ENCODE measurements at regions not wholly inside any gene's neighbourhood (a gene's known extent, or its start where the extent isn't known, plus 50 kb on each side); places are given as distances from the start of the nearest gene placed in this dataset.
"Not testable (repeated sequence)": the region's sequence is repeated elsewhere in the genome, so short reads cannot be mapped to it uniquely, and the experiment has no call there.

GRCh38 chr5:84961193-84961592 is 576.5 kb upstream of the EDIL3 start:
- 88 to 92% methylated on average over 8 to 9 of the region's 9 CpGs for WGBS, 2 donors
- no peak for DNase-seq (ENCODE audit: low spot score in 2 of 2)
- intact Hi-C loops (cut with DNase I; ENCODE audit: low total_unique reads): no loop called here
- no peak overlapping the region for H3K4me3 ChIP-seq (ENCODE audit: low read depth, poor library complexity, severe bottlenecking)
- TF ChIP-seq POLR2A (IDR thresholded peaks at IDR 0.05): no peak
- no peak for TF ChIP-seq CTCF (IDR thresholded peaks at IDR 0.05)

GRCh38 chr5:84961903-84962302 is 577.2 kb upstream of the EDIL3 start:
- no peak for DNase-seq (ENCODE audit: low spot score in 2 of 2)
- intact Hi-C loops (cut with DNase I; ENCODE audit: low total_unique reads): no loop called here
- no peak for TF ChIP-seq CTCF (IDR thresholded peaks at IDR 0.05)
- no peak for TF ChIP-seq POLR2A (IDR thresholded peaks at IDR 0.05)

GRCh38 chr5:84983093-84983492 is 598.4 kb upstream of the EDIL3 start:
- WGBS, 2 donors: 50 to 75% methylated on average over 2 of the region's 2 CpGs
- intact Hi-C loops (cut with DNase I; ENCODE audit: low total_unique reads): no loop called here
- H3K4me3 ChIP-seq (ENCODE audit: low read depth, poor library complexity, severe bottlenecking): no peak overlapping the region
- TF ChIP-seq CTCF (IDR thresholded peaks at IDR 0.05): no peak
- no peak for TF ChIP-seq POLR2A (IDR thresholded peaks at IDR 0.05)
- no peak for DNase-seq (ENCODE audit: low spot score in 2 of 2)

More at GRCh38 chr5:84961903-84962302, 577.2 kb upstream of the EDIL3 start:
- WGBS, 2 donors: 60 to 67% methylated on average over 2 of the region's 3 CpGs
- no peak overlapping the region for H3K4me3 ChIP-seq (ENCODE audit: low read depth, poor library complexity, severe bottlenecking)

- intact Hi-C loops (cut with DNase I; ENCODE audit: low total_unique reads): no loop called here
- WGBS, 2 donors: 37 to 55% methylated on average over 3 of the region's 3 CpGs
- DNase-seq (ENCODE audit: low spot score in 2 of 2): no peak
- H3K4me3 ChIP-seq (ENCODE audit: low read depth, poor library complexity, severe bottlenecking): no peak overlapping the region
- no peak for TF ChIP-seq CTCF (IDR thresholded peaks at IDR 0.05)
- TF ChIP-seq POLR2A (IDR thresholded peaks at IDR 0.05): no peak
These were observed 600.5 kb upstream of the EDIL3 start for GRCh38 chr5:84985148-84985547.

GRCh38 chr5:84986688-84987087 is 602.0 kb upstream of the EDIL3 start:
- H3K4me3 ChIP-seq (ENCODE audit: low read depth, poor library complexity, severe bottlenecking): no peak overlapping the region
- TF ChIP-seq CTCF (IDR thresholded peaks at IDR 0.05): no peak
- no peak for TF ChIP-seq POLR2A (IDR thresholded peaks at IDR 0.05)
- intact Hi-C loops (cut with DNase I; ENCODE audit: low total_unique reads): no loop called here
- 80 to 86% methylated on average over 7 of the region's 7 CpGs for WGBS, 2 donors
- DNase-seq (ENCODE audit: low spot score in 2 of 2): no peak

GRCh38 chr5:85000671-85001070 is 616.0 kb upstream of the EDIL3 start:
- TF ChIP-seq POLR2A (IDR thresholded peaks at IDR 0.05) (no peak), CTCF (IDR thresholded peaks at IDR 0.05) (no peak)
- intact Hi-C loops (cut with DNase I; ENCODE audit: low total_unique reads): no loop called here
- H3K4me3 ChIP-seq (ENCODE audit: low read depth, poor library complexity, severe bottlenecking): no peak overlapping the region
- no peak for DNase-seq (ENCODE audit: low spot score in 2 of 2)

- DNase-seq (ENCODE audit: low spot score in 2 of 2); intact Hi-C loops (cut with DNase I; ENCODE audit: low total_unique reads); H3K4me3 ChIP-seq (ENCODE audit: low read depth, poor library complexity, severe bottlenecking): not testable (repeated sequence)
- WGBS, 2 donors: 94 to 98% methylated on average over 9 of the region's 9 CpGs
These were observed 617.3 kb upstream of the EDIL3 start for GRCh38 chr5:85002026-85002425.
